ENCODE measurements at regions not wholly inside any gene's neighbourhood (a gene's known extent, or its start where the extent isn't known, plus 50 kb on each side); places are given as distances from the start of the nearest gene placed in this dataset.

GRCh38 chr3:177444696-177445095, 247.4 kb upstream of the TBL1XR1 start:
- CTCF ChIA-PET: no interaction called here
- DNase-seq (ENCODE audit: low read depth, low spot score): no peak
- no peak overlapping the region for H3K4me3 ChIP-seq (ENCODE audit: low read depth, low read length)
- POLR2A ChIA-PET: no interaction called here
- no peak for TF ChIP-seq CTCF (IDR thresholded peaks at IDR 0.05; ENCODE audit: insufficient read depth, low read length, missing control alignments)

- no peak for DNase-seq (ENCODE audit: low read depth, low spot score)
- no peak for TF ChIP-seq CTCF (IDR thresholded peaks at IDR 0.05; ENCODE audit: insufficient read depth, low read length, missing control alignments)
- H3K4me3 ChIP-seq (ENCODE audit: low read depth, low read length): no peak overlapping the region
- CTCF ChIA-PET: no interaction called here
- POLR2A ChIA-PET: no interaction called here
These were observed 248.3 kb upstream of the TBL1XR1 start for GRCh38 chr3:177445549-177445948.

- TF ChIP-seq CTCF (IDR thresholded peaks at IDR 0.05; ENCODE audit: insufficient read depth, low read length, missing control alignments): no peak
- CTCF ChIA-PET: interaction anchor here (1.4 kb wide), 1 partner anchor 395 kb away, joined by 3 read pairs; no protein-coding TSS in a partner anchor
- no peak for DNase-seq (ENCODE audit: low read depth, low spot score)
- POLR2A ChIA-PET: no interaction called here
- no peak overlapping the region for H3K4me3 ChIP-seq (ENCODE audit: low read depth, low read length)
These were observed 248.9 kb upstream of the TBL1XR1 start for GRCh38 chr3:177446165-177446601.

DNA sequence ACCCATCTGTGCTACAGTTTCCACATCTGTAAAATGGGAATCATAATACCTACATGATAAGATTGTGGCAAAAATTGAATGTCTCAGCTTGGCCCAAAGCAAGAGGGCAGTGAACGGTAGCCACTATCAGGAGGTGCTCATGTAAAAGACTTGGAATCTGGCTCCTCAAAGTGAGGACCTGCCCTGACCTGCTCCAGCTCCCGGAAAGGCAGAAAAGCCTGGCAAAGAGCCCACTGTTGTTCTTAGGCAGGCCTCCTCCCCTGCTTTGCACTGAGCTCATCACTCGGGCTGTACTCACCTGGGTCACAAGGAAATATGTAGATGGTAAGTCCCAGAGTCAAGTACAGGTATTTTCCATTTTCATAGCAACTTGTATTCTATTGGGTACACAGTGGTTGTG, 250.7 kb upstream of the TBL1XR1 start:
- H3K4me3 ChIP-seq (ENCODE audit: low read depth, low read length): no peak overlapping the region
- CTCF ChIA-PET: no interaction called here
- TF ChIP-seq CTCF (IDR thresholded peaks at IDR 0.05; ENCODE audit: insufficient read depth, low read length, missing control alignments): no peak
- DNase-seq (ENCODE audit: low read depth, low spot score): no peak
- POLR2A ChIA-PET: no interaction called here

GRCh38 chr3:177448987-177449359, 251.7 kb upstream of the TBL1XR1 start:
- H3K4me3 ChIP-seq (ENCODE audit: low read depth, low read length): no peak overlapping the region
- no peak for DNase-seq (ENCODE audit: low read depth, low spot score)
- CTCF ChIA-PET: no interaction called here
- POLR2A ChIA-PET: no interaction called here
- TF ChIP-seq CTCF (IDR thresholded peaks at IDR 0.05; ENCODE audit: insufficient read depth, low read length, missing control alignments): no peak

DNA sequence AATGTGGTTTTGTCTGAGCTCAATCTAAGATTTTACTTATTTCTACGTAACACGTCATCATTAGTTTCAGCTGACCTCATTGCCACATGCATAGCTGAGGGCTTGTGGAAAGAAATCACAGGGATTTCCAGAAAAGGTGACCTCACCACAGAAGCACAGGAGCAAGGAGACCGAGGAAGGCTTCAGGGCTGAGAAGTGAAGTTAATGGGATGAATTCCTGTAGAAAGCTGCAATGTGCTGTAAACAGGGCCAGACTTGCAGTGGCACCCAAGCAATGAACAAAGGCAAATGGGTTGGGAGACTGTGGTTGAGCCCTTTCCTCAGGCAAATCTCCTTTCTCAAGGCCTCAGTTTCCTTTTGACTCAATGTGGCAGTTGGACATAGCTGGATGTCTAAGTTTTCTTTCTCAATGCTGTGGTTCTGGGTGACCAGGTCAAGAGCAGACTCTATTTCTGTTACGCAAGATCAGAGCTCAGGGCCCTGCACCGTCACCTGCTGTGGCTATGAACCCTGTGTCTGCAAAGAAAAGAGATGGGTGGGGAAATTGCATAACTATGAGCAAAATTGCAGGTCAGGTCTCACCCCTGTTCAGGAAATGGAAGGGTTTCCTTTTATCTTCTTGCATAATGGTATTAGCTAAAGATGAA, 252.2 kb upstream of the TBL1XR1 start:
- CTCF ChIA-PET: no interaction called here
- no peak for TF ChIP-seq CTCF (IDR thresholded peaks at IDR 0.05; ENCODE audit: insufficient read depth, low read length, missing control alignments)
- H3K4me3 ChIP-seq (ENCODE audit: low read depth, low read length): no peak overlapping the region
- POLR2A ChIA-PET: no interaction called here
- no peak for DNase-seq (ENCODE audit: low read depth, low spot score)

Data from AG04449 (cell line).